Liver (tissue), 8 donors: ENCODE measurements at regions not wholly inside any gene's neighbourhood (a gene's known extent, or its start where the extent isn't known, plus 50 kb on each side); places are given as distances from the start of the nearest gene placed in this dataset.

Experiments
- DNase-seq: peaks from one replicate; pipeline ENCODE4 v3.0.0-alpha.2; 2017; ENCODE audit warnings: low spot score
- H3K27ac ChIP-seq, 2 donors: one replicate each; pipeline ENCODE4 v1.7.0; 2013; ENCODE audit warnings: inconsistent platforms in 2 of 2, low read length in 2 of 2, control low read depth in 1 of 2, low read depth in 1 of 2, mild to moderate bottlenecking in 1 of 2
- H3K27me3 ChIP-seq, 4 donors: one replicate each; pipeline versions ENCODE4 v1.6.1 to v1.7.0; 2013; ENCODE audit warnings: low read length in 3 of 4, inconsistent platforms in 1 of 4, mild to moderate bottlenecking in 1 of 4, moderate library complexity in 1 of 4; ENCODE audit not compliant: control insufficient read depth in 4 of 4, insufficient read depth in 4 of 4
- H3K36me3 ChIP-seq, 4 donors: one replicate each; pipeline versions ENCODE4 v1.6.1 to v1.7.0; 2013; ENCODE audit warnings: low read length in 3 of 4, mild to moderate bottlenecking in 3 of 4, low read depth in 1 of 4, moderate library complexity in 1 of 4; ENCODE audit not compliant: control insufficient read depth in 4 of 4, insufficient read depth in 3 of 4
- H3K4me1 ChIP-seq, 4 donors: one replicate each; pipeline versions ENCODE4 v1.6.1 to v1.7.0; 2013; ENCODE audit warnings: low read length in 3 of 4, mild to moderate bottlenecking in 3 of 4, moderate library complexity in 1 of 4; ENCODE audit not compliant: control insufficient read depth in 4 of 4, insufficient read depth in 4 of 4
- H3K4me3 ChIP-seq, 3 donors: one replicate each; pipeline versions ENCODE4 v1.6.1 to v1.7.0; 2013; ENCODE audit warnings: low read length in 3 of 3, control low read depth in 1 of 3, low read depth in 1 of 3, mild to moderate bottlenecking in 1 of 3
- H3K9ac ChIP-seq, 2 donors: one replicate each; pipeline ENCODE4 v1.7.0; 2013; ENCODE audit warnings: low read length in 2 of 2, mild to moderate bottlenecking in 2 of 2, moderate library complexity in 2 of 2, control low read depth in 1 of 2, low read depth in 1 of 2
- H3K9me3 ChIP-seq, 4 donors: one replicate each; pipeline versions ENCODE4 v1.6.1 to v1.7.0; 2013; ENCODE audit warnings: low read length in 3 of 4; ENCODE audit not compliant: control insufficient read depth in 4 of 4
- EGR1 ChIP-seq, 2 donors: IDR thresholded peaks; 2 replicates each; pipeline ENCODE4 v1.6.1; 2016 to 2018; ENCODE audit warnings: antibody characterized with exemption in 2 of 2, low read depth in 2 of 2
- FOXA1 ChIP-seq: IDR thresholded peaks from 2 replicates; pipeline ENCODE4 v1.6.1; 2016; ENCODE audit warnings: antibody characterized with exemption
- FOXA2 ChIP-seq: IDR thresholded peaks from 2 replicates; pipeline ENCODE4 v1.6.1; 2016; ENCODE audit warnings: antibody characterized with exemption
- GABPA ChIP-seq, 2 donors: IDR thresholded peaks in 1 of 2; conservative IDR thresholded peaks in 1 of 2; 2 replicates each; pipeline ENCODE4 v1.6.1; 2016; ENCODE audit warnings: antibody characterized with exemption in 2 of 2, mild to moderate bottlenecking in 1 of 2, moderate library complexity in 1 of 2
- HNF4A ChIP-seq, 2 donors: conservative IDR thresholded peaks; 2 replicates each; pipeline ENCODE4 v1.6.1; 2016; ENCODE audit warnings: antibody characterized with exemption in 2 of 2, mild to moderate bottlenecking in 2 of 2
- HNF4G ChIP-seq: IDR thresholded peaks from 2 replicates; pipeline ENCODE4 v1.6.1; 2016; ENCODE audit warnings: antibody characterized with exemption
- JUND ChIP-seq, 2 donors: IDR thresholded peaks; 2 replicates each; pipeline ENCODE4 v1.6.1; 2016; ENCODE audit warnings: antibody characterized with exemption in 2 of 2
- NR2F2 ChIP-seq: IDR thresholded peaks from 2 replicates; pipeline ENCODE4 v1.6.1; 2016; ENCODE audit warnings: antibody characterized with exemption
- RAD21 ChIP-seq, 2 donors: IDR thresholded peaks; 2 replicates each; pipeline ENCODE4 v1.6.1; 2016; ENCODE audit warnings: antibody characterized with exemption in 2 of 2, mild to moderate bottlenecking in 2 of 2
- RXRA ChIP-seq, 2 donors: IDR thresholded peaks; 2 replicates each; pipeline ENCODE4 v1.6.1; 2017 to 2018; ENCODE audit warnings: antibody characterized with exemption in 2 of 2, mild to moderate bottlenecking in 1 of 2
- SP1 ChIP-seq: IDR thresholded peaks from 2 replicates; pipeline ENCODE4 v1.6.1; 2018; ENCODE audit warnings: antibody characterized with exemption, mild to moderate bottlenecking
- TAF1 ChIP-seq: conservative IDR thresholded peaks from 2 replicates; pipeline ENCODE4 v1.6.1; 2016; ENCODE audit warnings: antibody characterized with exemption, mild to moderate bottlenecking
- YY1 ChIP-seq: IDR thresholded peaks from 2 replicates; pipeline ENCODE4 v1.6.1; 2016; ENCODE audit warnings: antibody characterized with exemption, mild to moderate bottlenecking
- WGBS: extraction: QIAGEN DNeasy Blood & Tissue Kit; methylation state at CpG from one replicate; pipeline ENCODE4 v1.1.7; 2013; 5-methylcytosine and 5-hydroxymethylcytosine counted together
- TF ChIP-seq, protein P1 (sequence below): IDR thresholded peaks from 2 replicates; pipeline ENCODE4 v1.6.1; 2016; ENCODE audit warnings: antibody characterized with exemption
- TF ChIP-seq, protein P2 (sequence below): IDR thresholded peaks from 2 replicates; pipeline ENCODE4 v1.6.1; 2016; ENCODE audit warnings: antibody characterized with exemption
- TF ChIP-seq, protein P3 (sequence below): IDR thresholded peaks from 2 replicates; pipeline ENCODE4 v1.6.1; 2016; ENCODE audit warnings: antibody characterized with exemption
- TF ChIP-seq, protein P4 (sequence below): fragments of 150-350 bp; IDR thresholded peaks from 2 replicates; pipeline ENCODE4 v1.5.1; 2017; ENCODE audit warnings: improper control_type of control experiment, low read depth, low read length; ENCODE audit not compliant: missing input control
- TF ChIP-seq, protein P5 (sequence below): IDR thresholded peaks from 2 replicates; pipeline ENCODE4 v1.6.1; 2016; ENCODE audit warnings: antibody characterized with exemption, mild to moderate bottlenecking
- donor health status: healthy.
- donor health status: healthy.
- donor health status: healthy.
- donor health status: healthy.
- donor health status: healthy.

DNA sequence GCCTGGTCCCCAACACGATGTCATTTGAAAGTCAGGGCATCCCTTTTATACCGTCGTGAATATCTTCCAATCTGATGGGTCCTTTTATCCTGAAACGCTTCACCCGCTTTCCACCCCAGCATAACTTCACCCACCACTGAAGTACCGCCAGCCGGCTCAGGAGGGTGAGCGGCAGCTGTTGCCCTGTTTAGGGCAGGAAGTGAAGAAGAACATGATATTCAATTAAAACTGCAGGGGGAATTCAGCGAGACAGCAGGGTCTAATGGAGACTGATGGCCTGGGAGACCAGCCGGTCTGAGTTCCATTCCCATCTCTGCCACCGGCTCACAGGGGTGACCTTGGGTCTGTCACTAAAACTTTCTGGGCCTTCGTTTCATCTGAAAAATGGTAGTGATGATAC lies 68.2 kb upstream of the EGFLAM start (continued):
- TF ChIP-seq, protein P1, sequence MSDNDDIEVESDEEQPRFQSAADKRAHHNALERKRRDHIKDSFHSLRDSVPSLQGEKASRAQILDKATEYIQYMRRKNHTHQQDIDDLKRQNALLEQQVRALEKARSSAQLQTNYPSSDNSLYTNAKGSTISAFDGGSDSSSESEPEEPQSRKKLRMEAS, result no peak
- TF ChIP-seq, protein P2, sequence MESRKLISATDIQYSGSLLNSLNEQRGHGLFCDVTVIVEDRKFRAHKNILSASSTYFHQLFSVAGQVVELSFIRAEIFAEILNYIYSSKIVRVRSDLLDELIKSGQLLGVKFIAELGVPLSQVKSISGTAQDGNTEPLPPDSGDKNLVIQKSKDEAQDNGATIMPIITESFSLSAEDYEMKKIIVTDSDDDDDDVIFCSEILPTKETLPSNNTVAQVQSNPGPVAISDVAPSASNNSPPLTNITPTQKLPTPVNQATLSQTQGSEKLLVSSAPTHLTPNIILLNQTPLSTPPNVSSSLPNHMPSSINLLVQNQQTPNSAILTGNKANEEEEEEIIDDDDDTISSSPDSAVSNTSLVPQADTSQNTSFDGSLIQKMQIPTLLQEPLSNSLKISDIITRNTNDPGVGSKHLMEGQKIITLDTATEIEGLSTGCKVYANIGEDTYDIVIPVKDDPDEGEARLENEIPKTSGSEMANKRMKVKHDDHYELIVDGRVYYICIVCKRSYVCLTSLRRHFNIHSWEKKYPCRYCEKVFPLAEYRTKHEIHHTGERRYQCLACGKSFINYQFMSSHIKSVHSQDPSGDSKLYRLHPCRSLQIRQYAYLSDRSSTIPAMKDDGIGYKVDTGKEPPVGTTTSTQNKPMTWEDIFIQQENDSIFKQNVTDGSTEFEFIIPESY, result no peak
- no peak for TF ChIP-seq GABPA (IDR thresholded peaks at IDR 0.05 in 1 of 2, conservative IDR thresholded peaks at IDR 0.05 in 1 of 2)
- no peak for TF ChIP-seq YY1
- TF ChIP-seq SP1, result no peak

DNA sequence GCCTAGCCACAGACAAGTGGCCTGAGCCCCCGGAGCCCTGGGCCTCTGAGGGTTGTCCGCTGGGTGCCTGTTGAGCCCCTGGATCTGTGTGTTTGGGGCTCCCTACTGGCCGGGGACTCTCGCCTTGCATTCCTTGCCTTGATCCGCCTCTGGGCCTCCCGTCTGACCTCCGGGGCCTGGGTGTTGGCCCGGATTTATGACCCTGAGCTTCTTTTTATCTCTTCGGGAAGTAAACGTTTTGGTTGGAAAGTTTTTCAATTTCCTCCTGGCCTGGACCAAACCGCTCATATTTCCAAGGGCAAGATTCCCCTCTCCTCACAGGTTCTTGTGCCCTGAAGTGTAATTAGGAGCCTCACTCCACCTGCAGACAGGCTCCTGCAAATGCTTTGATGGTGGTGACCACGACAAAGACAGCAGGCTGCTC lies 69.3 kb upstream of the EGFLAM start:
- no peaks in the 10 kb centered on the region for H3K27me3 ChIP-seq
- no peak for TF ChIP-seq EGR1 (IDR thresholded peaks at IDR 0.05; ENCODE audit: low read depth in 2 of 2)
- no peak for TF ChIP-seq FOXA2
- no peak for TF ChIP-seq SP1
- TF ChIP-seq, protein P3, sequence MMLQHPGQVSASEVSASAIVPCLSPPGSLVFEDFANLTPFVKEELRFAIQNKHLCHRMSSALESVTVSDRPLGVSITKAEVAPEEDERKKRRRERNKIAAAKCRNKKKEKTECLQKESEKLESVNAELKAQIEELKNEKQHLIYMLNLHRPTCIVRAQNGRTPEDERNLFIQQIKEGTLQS, result no peak
- TF ChIP-seq NR2F2, result no peak
- TF ChIP-seq GABPA (IDR thresholded peaks at IDR 0.05 in 1 of 2, conservative IDR thresholded peaks at IDR 0.05 in 1 of 2), result no peak
- TF ChIP-seq, protein P2, result no peak
- TF ChIP-seq FOXA1, result no peak
- TF ChIP-seq HNF4A (conservative IDR thresholded peaks at IDR 0.05), result no peak
- TF ChIP-seq, protein P1, result no peak
- TF ChIP-seq, protein P4, sequence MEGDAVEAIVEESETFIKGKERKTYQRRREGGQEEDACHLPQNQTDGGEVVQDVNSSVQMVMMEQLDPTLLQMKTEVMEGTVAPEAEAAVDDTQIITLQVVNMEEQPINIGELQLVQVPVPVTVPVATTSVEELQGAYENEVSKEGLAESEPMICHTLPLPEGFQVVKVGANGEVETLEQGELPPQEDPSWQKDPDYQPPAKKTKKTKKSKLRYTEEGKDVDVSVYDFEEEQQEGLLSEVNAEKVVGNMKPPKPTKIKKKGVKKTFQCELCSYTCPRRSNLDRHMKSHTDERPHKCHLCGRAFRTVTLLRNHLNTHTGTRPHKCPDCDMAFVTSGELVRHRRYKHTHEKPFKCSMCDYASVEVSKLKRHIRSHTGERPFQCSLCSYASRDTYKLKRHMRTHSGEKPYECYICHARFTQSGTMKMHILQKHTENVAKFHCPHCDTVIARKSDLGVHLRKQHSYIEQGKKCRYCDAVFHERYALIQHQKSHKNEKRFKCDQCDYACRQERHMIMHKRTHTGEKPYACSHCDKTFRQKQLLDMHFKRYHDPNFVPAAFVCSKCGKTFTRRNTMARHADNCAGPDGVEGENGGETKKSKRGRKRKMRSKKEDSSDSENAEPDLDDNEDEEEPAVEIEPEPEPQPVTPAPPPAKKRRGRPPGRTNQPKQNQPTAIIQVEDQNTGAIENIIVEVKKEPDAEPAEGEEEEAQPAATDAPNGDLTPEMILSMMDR, result no peak
- TF ChIP-seq YY1, result no peak
- TF ChIP-seq, protein P5, sequence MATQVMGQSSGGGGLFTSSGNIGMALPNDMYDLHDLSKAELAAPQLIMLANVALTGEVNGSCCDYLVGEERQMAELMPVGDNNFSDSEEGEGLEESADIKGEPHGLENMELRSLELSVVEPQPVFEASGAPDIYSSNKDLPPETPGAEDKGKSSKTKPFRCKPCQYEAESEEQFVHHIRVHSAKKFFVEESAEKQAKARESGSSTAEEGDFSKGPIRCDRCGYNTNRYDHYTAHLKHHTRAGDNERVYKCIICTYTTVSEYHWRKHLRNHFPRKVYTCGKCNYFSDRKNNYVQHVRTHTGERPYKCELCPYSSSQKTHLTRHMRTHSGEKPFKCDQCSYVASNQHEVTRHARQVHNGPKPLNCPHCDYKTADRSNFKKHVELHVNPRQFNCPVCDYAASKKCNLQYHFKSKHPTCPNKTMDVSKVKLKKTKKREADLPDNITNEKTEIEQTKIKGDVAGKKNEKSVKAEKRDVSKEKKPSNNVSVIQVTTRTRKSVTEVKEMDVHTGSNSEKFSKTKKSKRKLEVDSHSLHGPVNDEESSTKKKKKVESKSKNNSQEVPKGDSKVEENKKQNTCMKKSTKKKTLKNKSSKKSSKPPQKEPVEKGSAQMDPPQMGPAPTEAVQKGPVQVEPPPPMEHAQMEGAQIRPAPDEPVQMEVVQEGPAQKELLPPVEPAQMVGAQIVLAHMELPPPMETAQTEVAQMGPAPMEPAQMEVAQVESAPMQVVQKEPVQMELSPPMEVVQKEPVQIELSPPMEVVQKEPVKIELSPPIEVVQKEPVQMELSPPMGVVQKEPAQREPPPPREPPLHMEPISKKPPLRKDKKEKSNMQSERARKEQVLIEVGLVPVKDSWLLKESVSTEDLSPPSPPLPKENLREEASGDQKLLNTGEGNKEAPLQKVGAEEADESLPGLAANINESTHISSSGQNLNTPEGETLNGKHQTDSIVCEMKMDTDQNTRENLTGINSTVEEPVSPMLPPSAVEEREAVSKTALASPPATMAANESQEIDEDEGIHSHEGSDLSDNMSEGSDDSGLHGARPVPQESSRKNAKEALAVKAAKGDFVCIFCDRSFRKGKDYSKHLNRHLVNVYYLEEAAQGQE, result no peak
- TF ChIP-seq RAD21 (IDR thresholded peaks at IDR 0.05), result no peak
- TF ChIP-seq JUND (IDR thresholded peaks at IDR 0.05), result no peak
- TF ChIP-seq TAF1, result no peak
- no peak for TF ChIP-seq HNF4G
- no peak for TF ChIP-seq RXRA (IDR thresholded peaks at IDR 0.05)
- H3K36me3 ChIP-seq, result no peaks in the 10 kb centered on the region
- 63% methylated on average over 12 of the region's 12 CpGs for WGBS
- no peaks in the 10 kb centered on the region for H3K9me3 ChIP-seq
- no peak overlapping the region for H3K9ac ChIP-seq
- DNase-seq, result no peak
- no peak overlapping the region for H3K4me3 ChIP-seq
- H3K27ac ChIP-seq, result no peak overlapping the region
- no peaks in the 10 kb centered on the region for H3K4me1 ChIP-seq
